ENCODE measurements at regions not wholly inside any gene's neighbourhood (a gene's known extent, or its start where the extent isn't known, plus 50 kb on each side); places are given as distances from the start of the nearest gene placed in this dataset.

GRCh38 chr11:91926965-91927364, 297.7 kb upstream of the FAT3 start:
- no peak for DNase-seq (ENCODE audit: low read depth)
- TF ChIP-seq, protein P1, sequence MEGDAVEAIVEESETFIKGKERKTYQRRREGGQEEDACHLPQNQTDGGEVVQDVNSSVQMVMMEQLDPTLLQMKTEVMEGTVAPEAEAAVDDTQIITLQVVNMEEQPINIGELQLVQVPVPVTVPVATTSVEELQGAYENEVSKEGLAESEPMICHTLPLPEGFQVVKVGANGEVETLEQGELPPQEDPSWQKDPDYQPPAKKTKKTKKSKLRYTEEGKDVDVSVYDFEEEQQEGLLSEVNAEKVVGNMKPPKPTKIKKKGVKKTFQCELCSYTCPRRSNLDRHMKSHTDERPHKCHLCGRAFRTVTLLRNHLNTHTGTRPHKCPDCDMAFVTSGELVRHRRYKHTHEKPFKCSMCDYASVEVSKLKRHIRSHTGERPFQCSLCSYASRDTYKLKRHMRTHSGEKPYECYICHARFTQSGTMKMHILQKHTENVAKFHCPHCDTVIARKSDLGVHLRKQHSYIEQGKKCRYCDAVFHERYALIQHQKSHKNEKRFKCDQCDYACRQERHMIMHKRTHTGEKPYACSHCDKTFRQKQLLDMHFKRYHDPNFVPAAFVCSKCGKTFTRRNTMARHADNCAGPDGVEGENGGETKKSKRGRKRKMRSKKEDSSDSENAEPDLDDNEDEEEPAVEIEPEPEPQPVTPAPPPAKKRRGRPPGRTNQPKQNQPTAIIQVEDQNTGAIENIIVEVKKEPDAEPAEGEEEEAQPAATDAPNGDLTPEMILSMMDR (IDR thresholded peaks at IDR 0.05; ENCODE audit: low read depth, low read length, missing control alignments): no peak
- H3K4me3 ChIP-seq (ENCODE audit: low read depth, low read length): no peak overlapping the region

GRCh38 chr11:91922846-91923245, 301.8 kb upstream of the FAT3 start:
- no peak for DNase-seq (ENCODE audit: low read depth)
- TF ChIP-seq, protein P1 (IDR thresholded peaks at IDR 0.05; ENCODE audit: low read depth, low read length, missing control alignments): no peak
- H3K4me3 ChIP-seq (ENCODE audit: low read depth, low read length): no peak overlapping the region

DNA sequence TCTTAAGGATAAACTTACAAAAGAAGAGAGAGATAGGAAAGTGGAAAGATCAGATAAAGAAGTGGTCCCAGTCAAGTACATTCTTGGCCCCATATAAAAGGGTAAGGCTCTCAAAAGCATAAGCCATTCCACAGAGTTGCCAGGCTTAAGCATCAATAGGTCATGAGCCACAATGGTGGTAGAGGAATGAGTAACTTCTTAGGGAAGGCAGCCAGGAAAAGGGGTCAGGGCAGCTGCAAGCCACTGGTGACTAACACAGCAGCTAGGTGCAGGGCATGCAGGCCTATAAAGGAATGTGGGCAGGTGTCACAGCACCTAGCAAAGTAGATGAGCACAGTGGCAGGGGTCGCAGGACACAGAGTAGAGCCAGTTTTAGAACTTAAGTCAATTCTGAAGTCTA, 302.6 kb upstream of the FAT3 start:
- DNase-seq (ENCODE audit: low read depth): no peak
- no peak overlapping the region for H3K4me3 ChIP-seq (ENCODE audit: low read depth, low read length)
- TF ChIP-seq, protein P1 (IDR thresholded peaks at IDR 0.05; ENCODE audit: low read depth, low read length, missing control alignments): no peak

DNA sequence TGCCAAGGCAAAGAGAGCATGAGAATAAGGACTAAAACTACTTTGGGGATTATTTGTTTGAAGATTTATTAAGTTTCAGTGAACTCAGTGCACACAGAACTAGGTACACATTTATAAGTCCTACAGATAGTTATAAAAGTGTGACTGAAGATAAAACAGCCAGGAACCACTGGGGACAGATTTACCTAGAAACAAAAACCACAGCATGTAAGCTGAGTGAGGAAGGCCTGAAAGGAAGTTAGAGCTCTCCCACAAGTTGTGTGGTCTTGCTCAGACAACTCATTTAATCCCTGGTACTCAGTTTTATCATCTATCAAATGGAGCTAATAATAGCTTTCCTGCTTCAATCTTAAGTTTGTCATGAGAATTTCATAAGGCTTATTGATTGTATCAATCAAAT, 311.2 kb upstream of the FAT3 start:
- TF ChIP-seq, protein P1 (IDR thresholded peaks at IDR 0.05; ENCODE audit: low read depth, low read length, missing control alignments): no peak
- H3K4me3 ChIP-seq (ENCODE audit: low read depth, low read length): no peak overlapping the region
- DNase-seq (ENCODE audit: low read depth): no peak

DNA sequence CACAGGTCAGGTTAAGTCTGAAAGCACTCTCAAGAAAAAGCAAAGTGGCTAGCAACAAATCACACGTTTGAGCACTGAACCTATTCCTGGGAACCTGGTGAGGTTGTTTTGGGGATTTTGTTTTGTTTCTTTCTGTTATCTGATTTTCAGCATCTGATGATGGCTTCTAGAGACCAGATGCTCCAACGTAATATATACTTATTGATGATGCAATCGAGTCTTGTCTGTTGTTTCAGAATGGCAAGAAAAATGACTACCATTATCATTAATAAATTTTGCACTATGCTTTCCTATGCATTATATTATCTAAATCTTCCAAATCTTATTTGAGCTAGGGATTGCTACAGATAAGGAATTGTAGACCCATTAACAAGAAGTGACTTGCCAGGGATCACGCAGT, 312.3 kb upstream of the FAT3 start:
- no peak overlapping the region for H3K4me3 ChIP-seq (ENCODE audit: low read depth, low read length)

DNA sequence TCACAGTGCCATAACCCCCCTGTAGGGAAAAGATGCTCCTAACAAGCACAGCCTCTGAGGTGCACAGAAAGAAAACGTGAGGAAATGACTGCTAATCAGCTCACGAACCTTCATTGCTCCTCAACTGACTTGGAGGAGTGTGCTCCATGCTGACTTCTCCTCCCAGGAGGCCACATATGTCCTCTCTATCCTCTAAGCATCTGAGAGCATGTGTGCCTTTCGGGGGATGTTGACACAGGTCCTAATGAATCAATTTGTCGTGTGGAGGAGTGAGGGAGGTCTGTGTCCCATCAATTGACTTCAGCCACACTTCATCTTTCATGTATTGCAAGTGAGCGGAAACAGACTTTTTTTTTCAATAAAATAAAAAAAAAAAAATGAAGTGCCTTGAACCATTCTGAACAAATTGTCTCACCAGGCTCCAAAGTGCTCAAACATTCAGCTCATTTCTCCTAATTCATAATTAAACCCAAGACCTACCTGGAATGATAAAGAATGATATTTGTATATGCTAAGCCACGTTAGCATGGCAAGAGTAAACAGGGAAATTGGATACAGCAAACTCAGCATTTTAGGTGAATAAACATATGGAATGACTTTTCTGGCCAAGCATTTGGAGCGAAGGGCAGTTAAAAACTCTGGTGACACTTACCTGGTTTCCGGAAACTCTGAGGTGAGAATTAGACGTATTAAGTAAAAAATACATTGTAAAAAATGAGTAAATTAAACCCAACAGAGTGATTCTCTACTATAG, 317.6 kb upstream of the FAT3 start:
- TF ChIP-seq, protein P1 (IDR thresholded peaks at IDR 0.05; ENCODE audit: low read depth, low read length, missing control alignments): no peak
- H3K4me3 ChIP-seq (ENCODE audit: low read depth, low read length): no peak overlapping the region
- no peak for DNase-seq (ENCODE audit: low read depth)

More for the DNA sequence above, 312.3 kb upstream of the FAT3 start:
- TF ChIP-seq, protein P1 (IDR thresholded peaks at IDR 0.05; ENCODE audit: low read depth, low read length, missing control alignments): no peak
- DNase-seq (ENCODE audit: low read depth): no peak
